ENCODE measurements at regions not wholly inside any gene's neighbourhood (a gene's known extent, or its start where the extent isn't known, plus 50 kb on each side); places are given as distances from the start of the nearest gene placed in this dataset. TPM values are rescaled to one million over a fixed set of nuclear protein-coding genes. Genes with fewer than 3 reads are reported as not detected.

- H3K4me3 ChIP-seq (ENCODE audit: low read depth in 1 of 3, low read length in 3 of 3), result peak overlapping the region in 2 of 3 donors; percentile 77 to 94
- H3K27me3 ChIP-seq (ENCODE audit: control insufficient read depth in 4 of 4, insufficient read depth in 4 of 4, low read length in 3 of 4), result no peaks in the 10 kb centered on the region
- H3K4me1 ChIP-seq (ENCODE audit: control insufficient read depth in 4 of 4, insufficient read depth in 4 of 4, low read length in 3 of 4), result peaks cover 0 to 20% (median 5%) of the 10 kb centered on the region in 4 donors
- H3K27ac ChIP-seq (ENCODE audit: low read depth in 1 of 2, low read length in 2 of 2), result peak overlapping the region; percentile 96 to 99
- no peak for DNase-seq (ENCODE audit: low spot score)
- 83% methylated on average over 7 of the region's 7 CpGs for WGBS
- no peaks in the 10 kb centered on the region for H3K36me3 ChIP-seq (ENCODE audit: control insufficient read depth in 4 of 4, insufficient read depth in 3 of 4, low read depth in 1 of 4, low read length in 3 of 4)
- H3K9me3 ChIP-seq (ENCODE audit: control insufficient read depth in 4 of 4, low read length in 3 of 4), result no peaks in the 10 kb centered on the region
- TF ChIP-seq MAX (IDR thresholded peaks at IDR 0.05) (no peak), JUND (IDR thresholded peaks at IDR 0.05) (no peak), EGR1 (IDR thresholded peaks at IDR 0.05; ENCODE audit: low read depth in 2 of 2) (no peak), REST (IDR thresholded peaks at IDR 0.05) (no peak)
- H3K9ac ChIP-seq (ENCODE audit: low read depth in 1 of 2, low read length in 2 of 2), result peak overlapping the region in 1 of 2 donors; percentile 5
Measured at GRCh38 chr10:91164520-91165065, 55.9 kb upstream of the PCGF5 start.

- Histone ChIP-seq H3K36me3 (ENCODE audit: control insufficient read depth in 4 of 4, insufficient read depth in 3 of 4, low read depth in 1 of 4, low read length in 3 of 4) (no peaks in the 10 kb centered on the region), H3K9ac (ENCODE audit: low read depth in 1 of 2, low read length in 2 of 2) (no peak overlapping the region), H3K9me3 (ENCODE audit: control insufficient read depth in 4 of 4, low read length in 3 of 4) (no peaks in the 10 kb centered on the region), H3K4me1 (ENCODE audit: control insufficient read depth in 4 of 4, insufficient read depth in 4 of 4, low read length in 3 of 4) (peaks cover 0 to 18% (median 5%) of the 10 kb centered on the region in 4 donors), H3K4me3 (ENCODE audit: low read depth in 1 of 3, low read length in 3 of 3) (no peak overlapping the region), H3K27me3 (ENCODE audit: control insufficient read depth in 4 of 4, insufficient read depth in 4 of 4, low read length in 3 of 4) (no peaks in the 10 kb centered on the region), H3K27ac (ENCODE audit: low read depth in 1 of 2, low read length in 2 of 2) (no peak overlapping the region)
- DNase-seq (ENCODE audit: low spot score), result no peak
- TF ChIP-seq FOXA2 (IDR thresholded peaks at IDR 0.05), result no peak
- no peak for TF ChIP-seq EGR1 (IDR thresholded peaks at IDR 0.05; ENCODE audit: low read depth in 2 of 2)
- TF ChIP-seq YY1 (IDR thresholded peaks at IDR 0.05), result no peak
- no peak for TF ChIP-seq RXRA (IDR thresholded peaks at IDR 0.05)
- WGBS, result 93% methylated on average over 2 of the region's 2 CpGs
Measured at GRCh38 chr10:91167406-91167805, 53.1 kb upstream of the PCGF5 start.

GRCh38 chr10:91170418-91170817 lies 50.0 kb upstream of the PCGF5 start:
- Histone ChIP-seq H3K4me1 (ENCODE audit: control insufficient read depth in 4 of 4, insufficient read depth in 4 of 4, low read length in 3 of 4) (peaks cover 0 to 9% (median 4%) of the 10 kb centered on the region in 4 donors), H3K27ac (ENCODE audit: low read depth in 1 of 2, low read length in 2 of 2) (no peak overlapping the region), H3K36me3 (ENCODE audit: control insufficient read depth in 4 of 4, insufficient read depth in 3 of 4, low read depth in 1 of 4, low read length in 3 of 4) (no peaks in the 10 kb centered on the region), H3K4me3 (ENCODE audit: low read depth in 1 of 3, low read length in 3 of 3) (no peak overlapping the region), H3K27me3 (ENCODE audit: control insufficient read depth in 4 of 4, insufficient read depth in 4 of 4, low read length in 3 of 4) (no peaks in the 10 kb centered on the region), H3K9ac (ENCODE audit: low read depth in 1 of 2, low read length in 2 of 2) (no peak overlapping the region), H3K9me3 (ENCODE audit: control insufficient read depth in 4 of 4, low read length in 3 of 4) (no peaks in the 10 kb centered on the region)
- WGBS, result 97% methylated on average over 1 of the region's 1 CpG
- TF ChIP-seq EGR1 (IDR thresholded peaks at IDR 0.05; ENCODE audit: low read depth in 2 of 2), result no peak
- TF ChIP-seq GABPA (IDR thresholded peaks at IDR 0.05 in 1 of 2, conservative IDR thresholded peaks at IDR 0.05 in 1 of 2), result no peak
- TF ChIP-seq ATF3 (IDR thresholded peaks at IDR 0.05), result no peak
- TF ChIP-seq HNF4A (conservative IDR thresholded peaks at IDR 0.05), result no peak
- no peak for TF ChIP-seq RXRA (IDR thresholded peaks at IDR 0.05)
- TF ChIP-seq NR2F2 (IDR thresholded peaks at IDR 0.05), result no peak
- no peak for TF ChIP-seq SP1 (IDR thresholded peaks at IDR 0.05)
- TF ChIP-seq JUND (IDR thresholded peaks at IDR 0.05), result no peak
- no peak for DNase-seq (ENCODE audit: low spot score)

Small RNA genes in the stretch of these regions (small RNA-seq; reads per million reads assigned to genes)
- not detected for gene AL365434.2
